DOHH2 (cell line): ENCODE measurements at regions not wholly inside any gene's neighbourhood (a gene's known extent, or its start where the extent isn't known, plus 50 kb on each side); places are given as distances from the start of the nearest gene placed in this dataset.

ENCODE experiments used
- EZH2phosphoT487 ChIP-seq: fragments of 200-600 bp; sonication (generic); IDR thresholded peaks from 2 replicates; pipeline ENCODE4 v1.6.1; 2017; ENCODE audit warnings: borderline replicate concordance, mild to moderate bottlenecking, antibody characterized with exemption, low read length, moderate library complexity, mixed read lengths
- TF ChIP-seq, protein P1 (sequence below): fragments of 200-600 bp; sonication (generic); IDR thresholded peaks from one replicate; pipeline ENCODE4 v1.5.1; 2014; ENCODE audit warnings: antibody characterized with exemption, mild to moderate bottlenecking, low read depth, low read length; ENCODE audit not compliant: poor library complexity, severe bottlenecking

DNA sequence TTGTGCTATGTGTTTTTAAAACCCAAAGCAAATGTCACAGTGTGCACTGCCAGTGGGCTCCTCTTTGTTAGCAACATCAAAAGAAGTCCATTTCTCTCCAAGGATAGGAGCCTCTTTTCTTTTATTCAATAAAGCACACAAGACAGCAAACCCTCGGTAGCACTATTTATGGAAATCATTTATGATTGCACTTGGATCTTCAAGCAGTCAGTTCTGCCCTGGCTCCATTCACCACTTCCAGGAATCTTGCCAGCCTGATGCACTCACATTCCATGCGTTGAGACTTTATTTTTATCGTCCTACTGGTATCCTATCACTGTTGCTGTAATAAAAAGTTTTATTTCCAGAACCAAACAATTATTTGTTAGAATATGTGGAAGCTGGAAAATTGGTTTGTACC is 412.1 kb downstream of the TBL1XR1 start:
- TF ChIP-seq EZH2phosphoT487: no peak
- TF ChIP-seq, protein P1, sequence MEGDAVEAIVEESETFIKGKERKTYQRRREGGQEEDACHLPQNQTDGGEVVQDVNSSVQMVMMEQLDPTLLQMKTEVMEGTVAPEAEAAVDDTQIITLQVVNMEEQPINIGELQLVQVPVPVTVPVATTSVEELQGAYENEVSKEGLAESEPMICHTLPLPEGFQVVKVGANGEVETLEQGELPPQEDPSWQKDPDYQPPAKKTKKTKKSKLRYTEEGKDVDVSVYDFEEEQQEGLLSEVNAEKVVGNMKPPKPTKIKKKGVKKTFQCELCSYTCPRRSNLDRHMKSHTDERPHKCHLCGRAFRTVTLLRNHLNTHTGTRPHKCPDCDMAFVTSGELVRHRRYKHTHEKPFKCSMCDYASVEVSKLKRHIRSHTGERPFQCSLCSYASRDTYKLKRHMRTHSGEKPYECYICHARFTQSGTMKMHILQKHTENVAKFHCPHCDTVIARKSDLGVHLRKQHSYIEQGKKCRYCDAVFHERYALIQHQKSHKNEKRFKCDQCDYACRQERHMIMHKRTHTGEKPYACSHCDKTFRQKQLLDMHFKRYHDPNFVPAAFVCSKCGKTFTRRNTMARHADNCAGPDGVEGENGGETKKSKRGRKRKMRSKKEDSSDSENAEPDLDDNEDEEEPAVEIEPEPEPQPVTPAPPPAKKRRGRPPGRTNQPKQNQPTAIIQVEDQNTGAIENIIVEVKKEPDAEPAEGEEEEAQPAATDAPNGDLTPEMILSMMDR: no peak
